Adipose tissue (tissue), 3 donors: ENCODE measurements at regions not wholly inside any gene's neighbourhood (a gene's known extent, or its start where the extent isn't known, plus 50 kb on each side); places are given as distances from the start of the nearest gene placed in this dataset.

ENCODE experiments used
- H3K27ac ChIP-seq: one replicate; pipeline ENCODE4 v1.5.1; 2013; ENCODE audit warnings: low read depth, low read length
- WGBS, 3 donors: extraction: QIAGEN DNeasy Blood & Tissue Kit; methylation state at CpG; one replicate each; pipeline ENCODE4 v1.1.7; 2013; 5-methylcytosine and 5-hydroxymethylcytosine counted together
- donor health status: healthy with polysubstance abuse.
- donor health status: Bipolar disorder and iron deficiency.
- donor health status: healthy.

- WGBS, 3 donors = 38 to 50% (median 42%) methylated on average over 4 of the region's 4 CpGs
- H3K27ac ChIP-seq = no peak overlapping the region
Observed at GRCh38 chr20:4568361-4568959, 117.8 kb upstream of the PRNP start.

- H3K27ac ChIP-seq = no peak overlapping the region
- WGBS, 3 donors = 56 to 64% (median 60%) methylated on average over 2 of the region's 2 CpGs
Observed at GRCh38 chr20:4567170-4567569, 119.1 kb upstream of the PRNP start.

- WGBS, 3 donors = 8 to 10% (median 10%) methylated on average over 4 of the region's 4 CpGs
- no peak overlapping the region for H3K27ac ChIP-seq
Observed at GRCh38 chr20:4563534-4563933, 122.7 kb upstream of the PRNP start.

GRCh38 chr20:4563031-4563430 lies 123.2 kb upstream of the PRNP start:
- no peak overlapping the region for H3K27ac ChIP-seq

- H3K27ac ChIP-seq = no peak overlapping the region
- 62 to 70% (median 70%) methylated on average over 2 of the region's 2 CpGs for WGBS, 3 donors
Observed at GRCh38 chr20:4560667-4561066, 125.6 kb upstream of the PRNP start.

- 59 to 88% (median 80%) methylated on average over 2 of the region's 2 CpGs for WGBS, 3 donors
- H3K27ac ChIP-seq = no peak overlapping the region
Observed at GRCh38 chr20:4559906-4560305, 126.3 kb upstream of the PRNP start.

- H3K27ac ChIP-seq = no peak overlapping the region
Observed at GRCh38 chr20:4559106-4559505, 127.2 kb upstream of the PRNP start.

- 61 to 69% (median 65%) methylated on average over 4 of the region's 4 CpGs for WGBS, 3 donors
- H3K27ac ChIP-seq = no peak overlapping the region
Observed at GRCh38 chr20:4556781-4557180, 129.5 kb upstream of the PRNP start.

GRCh38 chr20:4555188-4555890 lies 130.9 kb upstream of the PRNP start:
- 61 to 65% (median 64%) methylated on average over 8 of the region's 8 CpGs for WGBS, 3 donors
- no peak overlapping the region for H3K27ac ChIP-seq

GRCh38 chr20:4554346-4554745 lies 131.9 kb upstream of the PRNP start:
- no peak overlapping the region for H3K27ac ChIP-seq
- WGBS, 3 donors = 50 to 83% (median 81%) methylated on average over 6 of the region's 6 CpGs

- 67 to 90% (median 81%) methylated on average over 1 of the region's 1 CpG for WGBS, 3 donors
- no peak overlapping the region for H3K27ac ChIP-seq
Observed at GRCh38 chr20:4552075-4552640, 134.1 kb upstream of the PRNP start.

GRCh38 chr20:4550740-4551139 lies 135.5 kb upstream of the PRNP start:
- 56 to 86% (median 83%) methylated on average over 1 of the region's 1 CpG for WGBS, 3 donors
- no peak overlapping the region for H3K27ac ChIP-seq

GRCh38 chr20:4549711-4550259 lies 136.5 kb upstream of the PRNP start:
- WGBS, 3 donors = 55 to 73% (median 63%) methylated on average over 4 of the region's 4 CpGs
- no peak overlapping the region for H3K27ac ChIP-seq

- WGBS, 3 donors = 88 to 98% (median 97%) methylated on average over 2 of the region's 2 CpGs
- H3K27ac ChIP-seq = no peak overlapping the region
Observed at GRCh38 chr20:4548552-4548951, 137.7 kb upstream of the PRNP start.

- WGBS, 3 donors = 74 to 84% (median 76%) methylated on average over 2 of the region's 2 CpGs
Observed at GRCh38 chr20:4546786-4547185, 139.5 kb upstream of the PRNP start.

GRCh38 chr20:4546342-4546741 lies 139.9 kb upstream of the PRNP start:
- H3K27ac ChIP-seq = no peak overlapping the region
- WGBS, 3 donors = 61 to 96% (median 89%) methylated on average over 1 of the region's 1 CpG

More at GRCh38 chr20:4546786-4547185, 139.5 kb upstream of the PRNP start:
- no peak overlapping the region for H3K27ac ChIP-seq

GRCh38 chr20:4545526-4545925 lies 140.7 kb upstream of the PRNP start:
- WGBS, 3 donors = 87 to 96% (median 91%) methylated on average over 2 of the region's 2 CpGs

GRCh38 chr20:4544765-4545164 lies 141.5 kb upstream of the PRNP start:
- WGBS, 3 donors = 55 to 77% (median 74%) methylated on average over 2 of the region's 2 CpGs
- no peak overlapping the region for H3K27ac ChIP-seq

More at GRCh38 chr20:4545526-4545925, 140.7 kb upstream of the PRNP start:
- no peak overlapping the region for H3K27ac ChIP-seq

- WGBS, 3 donors = 58 to 90% (median 83%) methylated on average over 4 of the region's 4 CpGs
- no peak overlapping the region for H3K27ac ChIP-seq
Observed at GRCh38 chr20:4542270-4542669, 144.0 kb upstream of the PRNP start.

- no peak overlapping the region for H3K27ac ChIP-seq
- WGBS, 3 donors = 74 to 83% (median 82%) methylated on average over 3 of the region's 3 CpGs
Observed at GRCh38 chr20:4534315-4534714, 151.9 kb upstream of the PRNP start.
